DND-41 (cell line): ENCODE measurements at regions not wholly inside any gene's neighbourhood (a gene's known extent, or its start where the extent isn't known, plus 50 kb on each side); places are given as distances from the start of the nearest gene placed in this dataset.

Experiments
- CTCF ChIP-seq: IDR thresholded peaks from 2 replicates; pipeline ENCODE4 v1.5.1; 2012; ENCODE audit warnings: borderline replicate concordance, low read length, moderate library complexity, mild to moderate bottlenecking; ENCODE audit not compliant: poor library complexity, severe bottlenecking; ENCODE audit errors: extremely low read depth
- EZH2 ChIP-seq: IDR thresholded peaks from 3 replicates; pipeline ENCODE4 v1.6.1; 2012; ENCODE audit warnings: borderline replicate concordance, low read depth, mild to moderate bottlenecking, moderate library complexity, low read length, inconsistent platforms; ENCODE audit not compliant: severe bottlenecking

- TF ChIP-seq CTCF: no peak
- no peak for TF ChIP-seq EZH2
Observed at GRCh38 chr12:61655241-61655640, 605.0 kb upstream of the USP15 start.
